Upper lobe of left lung (tissue), 4 donors: ENCODE measurements at regions not wholly inside any gene's neighbourhood (a gene's known extent, or its start where the extent isn't known, plus 50 kb on each side); places are given as distances from the start of the nearest gene placed in this dataset.

Source experiments
- CTCF ChIP-seq, 6 experiments: fragments of 450-650 bp in 4 of 6; fragments of 200-600 bp in 2 of 6; sonication (generic) in 2 of 6; IDR thresholded peaks; one replicate each; pipeline ENCODE4 v1.5.1; 2016 to 2019; ENCODE audit warnings: antibody characterized with exemption in 6 of 6
- EP300 ChIP-seq, 4 donors: sonication (generic); formaldehyde crosslinking; IDR thresholded peaks; one replicate each; pipeline ENCODE4 v1.5.1; 2017; ENCODE audit warnings: antibody characterized with exemption in 4 of 4, control low read depth in 2 of 4

- TF ChIP-seq EP300 (IDR thresholded peaks at IDR 0.05) (no peak), CTCF (IDR thresholded peaks at IDR 0.05) (no peak)
These were observed 146.5 kb upstream of the GAS1 start for GRCh38 chr9:87093777-87094176.
